GM12865 (cell line): ENCODE measurements at regions not wholly inside any gene's neighbourhood (a gene's known extent, or its start where the extent isn't known, plus 50 kb on each side); places are given as distances from the start of the nearest gene placed in this dataset.

Experiments
- DNase-seq: peaks from one replicate; pipeline ENCODE4 v3.0.0; 2010; ENCODE audit warnings: low read depth
- H3K4me3 ChIP-seq: 2 replicates; pipeline ENCODE4 v1.5.1; 2011; ENCODE audit warnings: mild to moderate bottlenecking, low read depth, low read length, control low read depth
- CTCF ChIP-seq: IDR thresholded peaks from 2 replicates; pipeline ENCODE4 v1.5.1; 2011; ENCODE audit warnings: low read length, control low read depth, low read depth, inconsistent platforms; ENCODE audit not compliant: insufficient read depth; ENCODE audit errors: missing control alignments

GRCh38 chr22:34068001-34068400, 147.7 kb upstream of the LARGE1 start:
- TF ChIP-seq CTCF, result no peak
- DNase-seq, result no peak
- H3K4me3 ChIP-seq, result no peak overlapping the region

GRCh38 chr22:34070051-34070450, 149.8 kb upstream of the LARGE1 start:
- DNase-seq, result no peak
- H3K4me3 ChIP-seq, result no peak overlapping the region
- no peak for TF ChIP-seq CTCF

GRCh38 chr22:34070531-34070930, 150.3 kb upstream of the LARGE1 start:
- no peak for DNase-seq
- no peak for TF ChIP-seq CTCF
- H3K4me3 ChIP-seq, result no peak overlapping the region

GRCh38 chr22:34072585-34072984, 152.3 kb upstream of the LARGE1 start:
- no peak for DNase-seq
- H3K4me3 ChIP-seq, result no peak overlapping the region
- TF ChIP-seq CTCF, result no peak

- TF ChIP-seq CTCF, result no peak
- no peak for DNase-seq
- H3K4me3 ChIP-seq, result no peak overlapping the region
Measured at GRCh38 chr22:34080433-34080832, 160.2 kb upstream of the LARGE1 start.

GRCh38 chr22:34096770-34097169, 176.5 kb upstream of the LARGE1 start:
- TF ChIP-seq CTCF, result no peak
- no peak for DNase-seq
- no peak overlapping the region for H3K4me3 ChIP-seq

- TF ChIP-seq CTCF, result no peak
Measured at GRCh38 chr22:34099278-34099677, 179.0 kb upstream of the LARGE1 start.

More at GRCh38 chr22:34099278-34099677, 179.0 kb upstream of the LARGE1 start:
- no peak for DNase-seq
- no peak overlapping the region for H3K4me3 ChIP-seq
